A673 (cell line): ENCODE measurements at regions not wholly inside any gene's neighbourhood (a gene's known extent, or its start where the extent isn't known, plus 50 kb on each side); places are given as distances from the start of the nearest gene placed in this dataset.

Experiments
- BruUV-seq: library from RNA; stranded (reverse); fragments of 400-500 nt; replicated peaks from 2 replicates; lab custom pipeline; 2021; lab: Mats Ljungman, UMichigan
- CTCF ChIA-PET: fragments of 300-600 bp; sonication (Branson Sonifier 250); formaldehyde crosslinking; loops from one replicate; lab custom pipeline; 2022; ENCODE audit warnings: antibody characterized with exemption; lab: Charles Lee
- POLR2A ChIA-PET: fragments of 300-600 bp; sonication (Branson Sonifier 250); formaldehyde crosslinking; loops from one replicate; lab custom pipeline; 2022; ENCODE audit warnings: antibody characterized with exemption; ENCODE audit not compliant: low non-redundant PET; lab: Charles Lee
- DNase-seq: peaks from one replicate; pipeline ENCODE4 v3.0.0-alpha.2; 2015; ENCODE audit warnings: low spot score
- H3K27ac ChIP-seq: fragments of 200-600 bp; sonication (generic); 2 replicates; pipeline ENCODE4 v1.5.1; 2016; ENCODE audit warnings: mixed run types, low read depth, mild to moderate bottlenecking, mixed read lengths, antibody characterized with exemption, low read length; ENCODE audit not compliant: poor library complexity, severe bottlenecking
- H3K27me3 ChIP-seq: fragments of 200-600 bp; sonication (generic); replicated peaks from 2 replicates; pipeline ENCODE4 v1.6.1; 2017; ENCODE audit warnings: mixed run types, low read depth, mild to moderate bottlenecking, mixed read lengths, antibody characterized with exemption, low read length; ENCODE audit not compliant: insufficient read depth, poor library complexity
- H3K36me3 ChIP-seq: fragments of 200-600 bp; sonication (generic); 2 replicates; pipeline ENCODE4 v1.6.1; 2016; ENCODE audit warnings: mixed run types, mild to moderate bottlenecking, mixed read lengths, antibody characterized with exemption, low read length; ENCODE audit not compliant: insufficient read depth, poor library complexity, severe bottlenecking
- H3K4me1 ChIP-seq: fragments of 200-600 bp; sonication (generic); 2 replicates; pipeline ENCODE4 v1.6.1; 2017; ENCODE audit warnings: mixed run types, mild to moderate bottlenecking, mixed read lengths, antibody characterized with exemption, low read length; ENCODE audit not compliant: insufficient read depth, poor library complexity, severe bottlenecking
- H3K4me3 ChIP-seq: fragments of 200-600 bp; sonication (generic); 2 replicates; pipeline ENCODE4 v1.5.1; 2016; ENCODE audit warnings: low read depth, mixed run types, mild to moderate bottlenecking, mixed read lengths, low read length; ENCODE audit not compliant: poor library complexity, severe bottlenecking
- H3K9me3 ChIP-seq: fragments of 200-600 bp; sonication (generic); 2 replicates; pipeline ENCODE4 v1.6.1; 2016; ENCODE audit warnings: mixed run types, low read depth, mild to moderate bottlenecking, mixed read lengths, antibody characterized with exemption, low read length; ENCODE audit not compliant: poor library complexity, severe bottlenecking
- EZH2 ChIP-seq: fragments of 200-600 bp; sonication (generic); IDR thresholded peaks from 2 replicates; pipeline ENCODE4 v1.6.1; 2017; ENCODE audit warnings: borderline replicate concordance, low read depth, mild to moderate bottlenecking, mixed read lengths, antibody characterized with exemption, low read length; ENCODE audit not compliant: poor library complexity, severe bottlenecking
- intact Hi-C: fragments of 100-400 bp; cut with micrococcal nuclease; formaldehyde crosslinking; loops from one replicate; pipeline ENCODE4 v1.10.0; 2022; ENCODE audit not compliant: unreplicated experiment
- TF ChIP-seq, protein P1 (sequence below): fragments of 300-800, 200-600 bp; sonication (generic); conservative IDR thresholded peaks from 2 replicates; pipeline ENCODE4 v1.5.1; 2017; ENCODE audit warnings: low read depth, mild to moderate bottlenecking, antibody characterized with exemption, low read length, moderate library complexity, mixed read lengths

DNA sequence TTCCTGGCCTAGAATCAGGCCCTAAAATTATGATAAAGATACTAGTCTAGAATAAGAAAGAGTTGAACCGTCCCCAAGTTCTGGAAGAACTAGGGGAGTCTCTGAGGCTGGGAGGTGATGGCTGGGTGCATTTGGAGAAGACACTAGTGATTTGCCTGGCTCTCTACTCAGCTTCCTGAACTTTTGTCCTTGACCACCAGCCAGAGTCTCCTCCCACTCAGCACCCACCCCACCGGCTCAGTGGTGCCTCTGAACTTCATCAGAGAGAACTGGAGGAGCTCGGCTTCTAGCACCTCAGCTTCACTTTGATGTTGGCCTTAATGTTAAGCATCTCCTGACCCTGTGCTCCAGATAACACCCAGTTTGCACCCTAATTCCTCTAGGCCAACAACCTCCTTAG, 73.0 kb downstream of the PERP start:
- intact Hi-C loops, result no loop called here
- no TSS peak for BruUV-seq
- ChIA-PET CTCF (no interaction called here), POLR2A (no interaction called here)
- Histone ChIP-seq H3K9me3 (no peaks in the 10 kb centered on the region), H3K27ac (no peak overlapping the region), H3K27me3 (peaks cover 3% of the 10 kb centered on the region), H3K36me3 (no peaks in the 10 kb centered on the region), H3K4me1 (no peaks in the 10 kb centered on the region), H3K4me3 (no peak overlapping the region)
- TF ChIP-seq, protein P1, sequence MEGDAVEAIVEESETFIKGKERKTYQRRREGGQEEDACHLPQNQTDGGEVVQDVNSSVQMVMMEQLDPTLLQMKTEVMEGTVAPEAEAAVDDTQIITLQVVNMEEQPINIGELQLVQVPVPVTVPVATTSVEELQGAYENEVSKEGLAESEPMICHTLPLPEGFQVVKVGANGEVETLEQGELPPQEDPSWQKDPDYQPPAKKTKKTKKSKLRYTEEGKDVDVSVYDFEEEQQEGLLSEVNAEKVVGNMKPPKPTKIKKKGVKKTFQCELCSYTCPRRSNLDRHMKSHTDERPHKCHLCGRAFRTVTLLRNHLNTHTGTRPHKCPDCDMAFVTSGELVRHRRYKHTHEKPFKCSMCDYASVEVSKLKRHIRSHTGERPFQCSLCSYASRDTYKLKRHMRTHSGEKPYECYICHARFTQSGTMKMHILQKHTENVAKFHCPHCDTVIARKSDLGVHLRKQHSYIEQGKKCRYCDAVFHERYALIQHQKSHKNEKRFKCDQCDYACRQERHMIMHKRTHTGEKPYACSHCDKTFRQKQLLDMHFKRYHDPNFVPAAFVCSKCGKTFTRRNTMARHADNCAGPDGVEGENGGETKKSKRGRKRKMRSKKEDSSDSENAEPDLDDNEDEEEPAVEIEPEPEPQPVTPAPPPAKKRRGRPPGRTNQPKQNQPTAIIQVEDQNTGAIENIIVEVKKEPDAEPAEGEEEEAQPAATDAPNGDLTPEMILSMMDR, result no peak
- TF ChIP-seq EZH2, result no peak
- no peak for DNase-seq

DNA sequence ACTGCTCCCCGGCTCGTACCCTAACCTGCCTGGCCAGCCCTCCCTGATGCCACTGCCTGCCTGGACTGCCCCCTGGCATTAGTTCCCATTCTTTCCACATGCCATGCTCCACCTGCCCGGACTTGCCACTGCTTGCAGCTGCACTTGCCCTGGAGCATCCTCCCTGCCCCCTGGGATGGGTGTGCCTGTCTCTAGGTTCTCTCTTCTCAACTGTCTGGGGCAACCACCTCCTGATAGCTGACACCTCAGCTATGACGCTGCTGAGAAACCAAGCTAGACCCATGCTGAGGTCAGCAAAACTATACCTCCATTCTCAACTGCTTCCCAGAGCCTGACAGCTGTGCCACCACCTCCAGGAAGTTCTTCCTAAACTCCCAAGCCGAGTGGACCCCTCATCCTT, 72.1 kb downstream of the PERP start:
- ChIA-PET POLR2A (no interaction called here), CTCF (no interaction called here)
- Histone ChIP-seq H3K27me3 (no peaks in the 10 kb centered on the region), H3K9me3 (no peaks in the 10 kb centered on the region), H3K4me3 (no peak overlapping the region), H3K36me3 (no peaks in the 10 kb centered on the region), H3K27ac (no peak overlapping the region), H3K4me1 (no peaks in the 10 kb centered on the region)
- DNase-seq, result no peak
- TF ChIP-seq, protein P1, result no peak
- no peak for TF ChIP-seq EZH2
- BruUV-seq, result no TSS peak
- intact Hi-C loops, result no loop called here

DNA sequence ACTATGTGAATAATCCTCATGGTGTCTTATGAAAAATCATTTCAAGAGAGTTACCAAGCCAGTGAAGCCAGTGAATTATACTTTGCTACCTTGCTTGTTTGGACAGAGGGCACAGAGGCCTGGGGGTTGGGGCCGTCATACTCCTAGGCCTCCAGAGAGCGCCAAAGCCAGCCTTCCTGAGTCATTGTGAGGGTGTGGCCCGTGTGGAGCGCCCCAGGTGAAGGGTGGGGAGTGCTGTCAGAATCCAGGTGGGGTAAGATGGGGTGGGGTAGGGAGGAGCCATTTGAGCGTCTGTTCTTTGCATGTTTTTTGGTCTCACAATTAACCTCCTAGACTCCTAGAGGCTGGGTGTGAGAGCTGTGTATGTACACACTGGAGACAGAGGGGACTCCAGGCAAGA, 71.1 kb downstream of the PERP start:
- TF ChIP-seq, protein P1, result no peak
- H3K27me3 ChIP-seq, result no peaks in the 10 kb centered on the region
- H3K4me3 ChIP-seq, result no peak overlapping the region
- H3K27ac ChIP-seq, result no peak overlapping the region
- ChIA-PET POLR2A (no interaction called here), CTCF (no interaction called here)
- intact Hi-C loops, result no loop called here
- H3K4me1 ChIP-seq, result no peaks in the 10 kb centered on the region
- no TSS peak for BruUV-seq
- no peaks in the 10 kb centered on the region for H3K9me3 ChIP-seq
- H3K36me3 ChIP-seq, result no peaks in the 10 kb centered on the region
- no peak for DNase-seq
